HCT116 (cell line): ENCODE measurements at regions not wholly inside any gene's neighbourhood (a gene's known extent, or its start where the extent isn't known, plus 50 kb on each side); places are given as distances from the start of the nearest gene placed in this dataset.

Source experiments
- ATAC-seq: fragments of 200-7000 bp; cut with Tn5 transposase; 2 replicates; pipeline ENCODE4 v1.9.1; 2020; ENCODE audit warnings: mild to moderate bottlenecking, moderate library complexity
- BruUV-seq: library from RNA; stranded (reverse); fragments of 400-500 nt; replicated peaks from 2 replicates; lab custom pipeline; 2021; lab: Mats Ljungman, UMichigan
- CTCF ChIA-PET: fragments of 300-600 bp; sonication (Branson Sonifier 250); formaldehyde crosslinking; loops from one replicate; lab custom pipeline; 2021; ENCODE audit warnings: antibody characterized with exemption; lab: Charles Lee
- POLR2A ChIA-PET: fragments of 300-600, 350-600 bp; sonication (Branson Sonifier 250); formaldehyde crosslinking; loops from one replicate; lab custom pipeline; 2021; ENCODE audit warnings: antibody characterized with exemption; lab: Charles Lee
- RAD21 ChIA-PET, 2 experiments: fragments of 300-600 bp; sonication (Branson Sonifier 250); formaldehyde crosslinking; loops; one replicate each; lab custom pipeline; 2023; ENCODE audit warnings: low total read pairs in 2 of 2; ENCODE audit not compliant: uncharacterized antibody in 2 of 2, unreplicated experiment in 2 of 2, low non-redundant PET in 1 of 2; lab: Charles Lee
- DNase-seq: peaks from one replicate; pipeline ENCODE4 v3.0.0-alpha.2; 2010; ENCODE audit warnings: low read depth, low spot score
- H2AFZ ChIP-seq: fragments of 200-600 bp; shearing (Covaris generic), sonication (generic); 2 replicates; pipeline ENCODE4 v1.6.1; 2017; ENCODE audit warnings: low read depth, mixed run types, mixed read lengths, antibody characterized with exemption, low read length; ENCODE audit not compliant: poor library complexity, severe bottlenecking
- H3K27ac ChIP-seq: 2 replicates; pipeline ENCODE4 v1.5.1; 2012; ENCODE audit warnings: low read depth, low read length
- H3K27me3 ChIP-seq: fragments of 200-600 bp; sonication (generic); 2 replicates; pipeline ENCODE4 v1.6.1; 2016; ENCODE audit warnings: mixed run types, low read length, mixed read lengths; ENCODE audit not compliant: insufficient read depth
- H3K36me3 ChIP-seq, 2 experiments: fragments of 200-500 bp in 1 of 2; fragments of 200-600 bp in 1 of 2; sonication (Bioruptor generic) in 1 of 2; sonication (generic) in 1 of 2; 2 replicates each; pipeline versions ENCODE4 v1.5.1 to v1.6.1; 2014 to 2016; ENCODE audit warnings: low read length in 2 of 2, inconsistent platforms in 1 of 2, mixed read lengths in 1 of 2, mixed run types in 1 of 2; ENCODE audit not compliant: insufficient read depth in 2 of 2, control insufficient read depth in 1 of 2
- H3K4me1 ChIP-seq, 2 experiments: fragments of 200-600 bp in 1 of 2; sonication (generic) in 1 of 2; 2 replicates each; pipeline versions ENCODE4 v1.5.1 to v1.6.1; 2012 to 2017; ENCODE audit warnings: low read length in 2 of 2, inconsistent platforms in 1 of 2, mild to moderate bottlenecking in 1 of 2, mixed read lengths in 1 of 2, mixed run types in 1 of 2, moderate library complexity in 1 of 2; ENCODE audit not compliant: insufficient read depth in 2 of 2, control insufficient read depth in 1 of 2
- H3K4me2 ChIP-seq: fragments of 200-600 bp; sonication (generic); 2 replicates; pipeline ENCODE4 v1.6.1; 2017; ENCODE audit warnings: mixed run types, low read length, mixed read lengths
- H3K4me3 ChIP-seq, 2 experiments: fragments of 200-600 bp in 1 of 2; sonication (generic) in 1 of 2; replicated peaks in 1 of 2; 2 replicates each; pipeline ENCODE4 v1.5.1; 2011 to 2016; ENCODE audit warnings: low read length in 2 of 2, control low read depth in 1 of 2, low read depth in 1 of 2, mild to moderate bottlenecking in 1 of 2, mixed read lengths in 1 of 2, mixed run types in 1 of 2
- H3K79me2 ChIP-seq: fragments of 200-600 bp; sonication (generic); 2 replicates; pipeline ENCODE4 v1.6.1; 2017; ENCODE audit warnings: mild to moderate bottlenecking, mixed run types, low read length, moderate library complexity, mixed read lengths; ENCODE audit not compliant: insufficient read depth
- H3K9ac ChIP-seq: fragments of 200-600 bp; sonication (generic); 2 replicates; pipeline ENCODE4 v1.6.1; 2016; ENCODE audit warnings: low read length, mixed read lengths
- H3K9me2 ChIP-seq: fragments of 200-600 bp; sonication (generic), shearing (Covaris generic); 2 replicates; pipeline ENCODE4 v1.6.1; 2017; ENCODE audit warnings: mixed run types, mild to moderate bottlenecking, moderate library complexity; ENCODE audit not compliant: insufficient read depth
- H3K9me3 ChIP-seq, 2 experiments: fragments of 200-500 bp in 1 of 2; fragments of 200-600 bp in 1 of 2; sonication (Bioruptor generic) in 1 of 2; sonication (generic) in 1 of 2; 2 replicates each; pipeline ENCODE4 v1.6.1; 2014 to 2017; ENCODE audit warnings: low read length in 2 of 2, mixed read lengths in 2 of 2, inconsistent platforms in 1 of 2, low read depth in 1 of 2, mild to moderate bottlenecking in 1 of 2, mixed run types in 1 of 2, moderate library complexity in 1 of 2; ENCODE audit not compliant: control insufficient read depth in 1 of 2, insufficient read depth in 1 of 2
- H4K20me1 ChIP-seq: fragments of 200-600 bp; sonication (generic), shearing (Covaris generic); 2 replicates; pipeline ENCODE4 v1.6.1; 2017; ENCODE audit warnings: mixed run types, mild to moderate bottlenecking, moderate library complexity; ENCODE audit not compliant: insufficient read depth
- CBX3 ChIP-seq: IDR thresholded peaks from 2 replicates; pipeline ENCODE4 v1.6.1; 2012; ENCODE audit warnings: low read depth
- CEBPB ChIP-seq: IDR thresholded peaks from 2 replicates; pipeline ENCODE4 v1.6.1; 2012; ENCODE audit warnings: low read depth
- EGR1 ChIP-seq: IDR thresholded peaks from 2 replicates; pipeline ENCODE4 v1.6.1; 2012; ENCODE audit warnings: low read depth
- ELF1 ChIP-seq: IDR thresholded peaks from 2 replicates; pipeline ENCODE4 v1.6.1; 2012; ENCODE audit warnings: low read depth, borderline replicate concordance
- EZH2 ChIP-seq: fragments of 200-600 bp; sonication (generic); IDR thresholded peaks from 2 replicates; pipeline ENCODE4 v1.6.1; 2017; ENCODE audit warnings: antibody characterized with exemption, mixed run types
- FOSL1 ChIP-seq: IDR thresholded peaks from 2 replicates; pipeline ENCODE4 v1.6.1; 2012; ENCODE audit warnings: low read depth
- JUND ChIP-seq: IDR thresholded peaks from 2 replicates; pipeline ENCODE4 v1.6.1; 2012
- MAX ChIP-seq: IDR thresholded peaks from 2 replicates; pipeline ENCODE4 v1.6.1; 2012
- POLR2A ChIP-seq: IDR thresholded peaks from 2 replicates; pipeline ENCODE4 v1.7.0; 2011; ENCODE audit warnings: borderline replicate concordance; ENCODE audit not compliant: insufficient read depth, insufficient read length; ENCODE audit errors: extremely low read depth
- POLR2AphosphoS5 ChIP-seq: IDR thresholded peaks from 2 replicates; pipeline ENCODE4 v1.6.1; 2011; ENCODE audit warnings: mild to moderate bottlenecking, low read depth, low read length, moderate library complexity
- RAD21 ChIP-seq: IDR thresholded peaks from 2 replicates; pipeline ENCODE4 v1.6.1; 2012; ENCODE audit warnings: low read depth, mild to moderate bottlenecking
- REST ChIP-seq: IDR thresholded peaks from 2 replicates; pipeline ENCODE4 v1.6.1; 2012; ENCODE audit warnings: low read depth
- SIN3A ChIP-seq: IDR thresholded peaks from 2 replicates; pipeline ENCODE4 v1.6.1; 2012; ENCODE audit warnings: low read depth
- SP1 ChIP-seq: IDR thresholded peaks from 2 replicates; pipeline ENCODE4 v1.6.1; 2012; ENCODE audit warnings: low read depth
- SRF ChIP-seq: IDR thresholded peaks from 2 replicates; pipeline ENCODE4 v1.6.1; 2012; ENCODE audit warnings: low read depth
- TCF7L2 ChIP-seq: IDR thresholded peaks from 2 replicates; pipeline ENCODE4 v1.7.0; 2011; ENCODE audit warnings: borderline replicate concordance, inconsistent platforms; ENCODE audit not compliant: insufficient read depth, insufficient read length; ENCODE audit errors: extremely low read depth
- YY1 ChIP-seq: IDR thresholded peaks from 2 replicates; pipeline ENCODE4 v1.6.1; 2011; ENCODE audit warnings: low read length, low read depth, moderate library complexity, mild to moderate bottlenecking; ENCODE audit not compliant: insufficient replicate concordance; ENCODE audit errors: extremely low read depth
- ZBTB33 ChIP-seq: IDR thresholded peaks from 2 replicates; pipeline ENCODE4 v1.6.1; 2011; ENCODE audit warnings: mild to moderate bottlenecking, low read length, moderate library complexity; ENCODE audit not compliant: insufficient replicate concordance; ENCODE audit errors: extremely low read depth
- ZFX ChIP-seq: fragments of 450-650 bp; IDR thresholded peaks from 2 replicates; pipeline ENCODE4 v1.6.1; 2017
- ZNF274 ChIP-seq: fragments of 200-500 bp; sonication (Bioruptor generic); IDR thresholded peaks from 2 replicates; pipeline ENCODE4 v1.6.1; 2014; ENCODE audit warnings: mild to moderate bottlenecking, low read depth, low read length, inconsistent platforms
- intact Hi-C: fragments of 100-400 bp; cut with micrococcal nuclease; formaldehyde crosslinking; loops from 2 replicates; pipeline ENCODE4 v1.10.0; 2022

GRCh38 chr9:117546894-117547678 is 132.2 kb upstream of the ASTN2 start:
- POLR2A ChIA-PET: no interaction called here
- H3K9me3 ChIP-seq: peaks cover 0 to 6% of the 10 kb centered on the region in 2 experiments; a peak in 2 of 4 replicates
- CTCF ChIA-PET: no interaction called here
- H3K4me3 ChIP-seq: no peak overlapping the region
- H3K9ac ChIP-seq: no peak overlapping the region
- ATAC-seq (no peak), DNase-seq (no peak)
- no peaks in the 10 kb centered on the region for H3K4me1 ChIP-seq
- RAD21 ChIA-PET: no interaction called here
- no peaks in the 10 kb centered on the region for H3K27me3 ChIP-seq
- H3K36me3 ChIP-seq: no peaks in the 10 kb centered on the region
- H4K20me1 ChIP-seq: no peaks in the 10 kb centered on the region
- intact Hi-C loops: no loop called here
- no TSS peak for BruUV-seq
- no peak overlapping the region for H3K4me2 ChIP-seq
- no peaks in the 10 kb centered on the region for H3K9me2 ChIP-seq
- no peak overlapping the region for H3K27ac ChIP-seq
- TF ChIP-seq SP1 (no peak), YY1 (no peak), FOSL1 (no peak), POLR2A (no peak), JUND (no peak), CEBPB (no peak), TCF7L2 (no peak), SRF (no peak), CBX3 (no peak), EGR1 (no peak), POLR2AphosphoS5 (no peak), SIN3A (no peak), ELF1 (no peak), REST (no peak), ZNF274 (no peak), EZH2 (no peak), ZBTB33 (no peak), RAD21 (no peak), MAX (no peak), ZFX (no peak)
- H2AFZ ChIP-seq: no peak overlapping the region
- no peaks in the 10 kb centered on the region for H3K79me2 ChIP-seq
